Neutrophil (primary cell): ENCODE measurements at regions not wholly inside any gene's neighbourhood (a gene's known extent, or its start where the extent isn't known, plus 50 kb on each side); places are given as distances from the start of the nearest gene placed in this dataset.

Source experiments
- H3K27ac ChIP-seq: fragments of 200-600 bp; sonication (generic); 2 replicates; pipeline ENCODE4 v1.5.1; 2016; ENCODE audit warnings: mild to moderate bottlenecking, moderate library complexity
- H3K27me3 ChIP-seq: fragments of 200-600 bp; sonication (generic); 2 replicates; pipeline ENCODE4 v1.6.0; 2016; ENCODE audit warnings: mild to moderate bottlenecking
- H3K36me3 ChIP-seq: fragments of 200-600 bp; sonication (generic); 2 replicates; pipeline ENCODE4 v1.5.1; 2017
- H3K4me1 ChIP-seq, 2 experiments: fragments of 200-600 bp in 1 of 2; sonication (generic) in 1 of 2; 1 replicate in 1 of 2; 2 replicates in 1 of 2; pipeline versions ENCODE4 v1.5.1 to v1.6.1; 2013 to 2016; ENCODE audit warnings: low read depth in 1 of 2, low read length in 1 of 2, mild to moderate bottlenecking in 1 of 2, moderate library complexity in 1 of 2; ENCODE audit not compliant: control insufficient read depth in 1 of 2, insufficient read depth in 1 of 2
- H3K4me3 ChIP-seq, 2 experiments: fragments of 200-600 bp in 1 of 2; sonication (generic) in 1 of 2; 1 replicate in 1 of 2; 2 replicates in 1 of 2; pipeline ENCODE4 v1.5.1; 2013 to 2016; ENCODE audit warnings: low read depth in 1 of 2, low read length in 1 of 2, mild to moderate bottlenecking in 1 of 2, moderate library complexity in 1 of 2
- H3K9me3 ChIP-seq: fragments of 200-600 bp; sonication (generic); 2 replicates; pipeline ENCODE4 v1.5.1; 2016
- TF ChIP-seq, protein P1 (sequence below): fragments of 200-600 bp; sonication (generic); IDR thresholded peaks from 2 replicates; pipeline ENCODE4 v1.5.1; 2016; ENCODE audit warnings: antibody characterized with exemption

DNA sequence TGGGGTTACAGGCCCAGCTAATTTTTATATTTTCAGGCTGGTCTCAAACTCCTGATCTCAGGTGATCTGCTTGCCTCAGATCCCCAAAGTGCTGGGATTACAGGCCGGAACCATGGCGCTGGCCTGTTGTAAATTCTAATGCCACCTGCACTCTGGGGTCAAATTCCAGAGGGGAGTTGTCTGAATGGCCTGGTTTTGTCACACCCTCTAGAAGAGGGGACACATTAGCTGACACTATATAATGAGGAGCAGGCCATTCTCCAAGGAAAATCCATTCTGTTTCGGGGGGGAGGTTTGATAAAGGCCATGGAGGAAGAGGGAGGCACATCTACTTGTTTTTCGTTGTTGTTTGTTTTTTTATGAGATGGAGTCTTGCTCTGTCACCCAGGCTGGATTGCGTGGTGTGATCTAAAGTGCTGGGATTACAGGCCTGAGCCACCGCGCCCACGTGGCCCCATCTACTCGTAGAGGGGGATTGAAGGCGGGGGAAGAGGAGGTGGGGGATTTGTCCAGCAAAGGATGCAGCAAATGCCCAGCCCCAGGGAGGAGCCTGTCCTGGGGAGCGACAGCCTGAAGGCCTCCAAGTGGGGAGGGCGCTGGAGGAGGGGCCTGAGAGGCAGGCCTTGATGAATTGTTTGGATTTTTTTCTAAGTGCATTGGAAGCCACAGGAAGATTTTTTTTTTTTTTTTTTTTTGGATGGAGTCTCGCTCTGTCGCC lies 78.4 kb upstream of the SLC45A1 start:
- no peaks in the 10 kb centered on the region for H3K9me3 ChIP-seq
- TF ChIP-seq, protein P1, sequence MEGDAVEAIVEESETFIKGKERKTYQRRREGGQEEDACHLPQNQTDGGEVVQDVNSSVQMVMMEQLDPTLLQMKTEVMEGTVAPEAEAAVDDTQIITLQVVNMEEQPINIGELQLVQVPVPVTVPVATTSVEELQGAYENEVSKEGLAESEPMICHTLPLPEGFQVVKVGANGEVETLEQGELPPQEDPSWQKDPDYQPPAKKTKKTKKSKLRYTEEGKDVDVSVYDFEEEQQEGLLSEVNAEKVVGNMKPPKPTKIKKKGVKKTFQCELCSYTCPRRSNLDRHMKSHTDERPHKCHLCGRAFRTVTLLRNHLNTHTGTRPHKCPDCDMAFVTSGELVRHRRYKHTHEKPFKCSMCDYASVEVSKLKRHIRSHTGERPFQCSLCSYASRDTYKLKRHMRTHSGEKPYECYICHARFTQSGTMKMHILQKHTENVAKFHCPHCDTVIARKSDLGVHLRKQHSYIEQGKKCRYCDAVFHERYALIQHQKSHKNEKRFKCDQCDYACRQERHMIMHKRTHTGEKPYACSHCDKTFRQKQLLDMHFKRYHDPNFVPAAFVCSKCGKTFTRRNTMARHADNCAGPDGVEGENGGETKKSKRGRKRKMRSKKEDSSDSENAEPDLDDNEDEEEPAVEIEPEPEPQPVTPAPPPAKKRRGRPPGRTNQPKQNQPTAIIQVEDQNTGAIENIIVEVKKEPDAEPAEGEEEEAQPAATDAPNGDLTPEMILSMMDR: no peak
- peaks cover 0 to 6% of the 10 kb centered on the region in 2 experiments for H3K4me1 ChIP-seq
- H3K27ac ChIP-seq: no peak overlapping the region
- peaks cover 12% of the 10 kb centered on the region for H3K27me3 ChIP-seq
- no peak overlapping the region for H3K4me3 ChIP-seq
- H3K36me3 ChIP-seq: no peaks in the 10 kb centered on the region

DNA sequence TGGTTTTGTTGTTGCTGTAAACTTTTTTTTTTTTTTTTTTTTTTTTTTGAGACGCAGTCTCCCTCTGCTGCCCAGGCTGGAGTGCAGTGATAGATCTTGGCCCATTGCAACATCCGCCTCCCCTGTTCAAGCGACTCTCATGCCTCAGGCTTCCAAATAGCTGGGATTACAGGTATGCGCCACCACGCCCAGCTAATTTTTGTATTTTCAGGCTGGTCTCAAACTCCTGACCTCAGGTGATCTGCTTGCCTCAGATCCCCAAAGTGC lies 78.9 kb upstream of the SLC45A1 start:
- H3K4me3 ChIP-seq: no peak overlapping the region
- peaks cover 0 to 6% of the 10 kb centered on the region in 2 experiments for H3K4me1 ChIP-seq
- H3K36me3 ChIP-seq: no peaks in the 10 kb centered on the region
- no peak overlapping the region for H3K27ac ChIP-seq
- no peaks in the 10 kb centered on the region for H3K9me3 ChIP-seq
- H3K27me3 ChIP-seq: peaks cover 12% of the 10 kb centered on the region
- TF ChIP-seq, protein P1: no peak

DNA sequence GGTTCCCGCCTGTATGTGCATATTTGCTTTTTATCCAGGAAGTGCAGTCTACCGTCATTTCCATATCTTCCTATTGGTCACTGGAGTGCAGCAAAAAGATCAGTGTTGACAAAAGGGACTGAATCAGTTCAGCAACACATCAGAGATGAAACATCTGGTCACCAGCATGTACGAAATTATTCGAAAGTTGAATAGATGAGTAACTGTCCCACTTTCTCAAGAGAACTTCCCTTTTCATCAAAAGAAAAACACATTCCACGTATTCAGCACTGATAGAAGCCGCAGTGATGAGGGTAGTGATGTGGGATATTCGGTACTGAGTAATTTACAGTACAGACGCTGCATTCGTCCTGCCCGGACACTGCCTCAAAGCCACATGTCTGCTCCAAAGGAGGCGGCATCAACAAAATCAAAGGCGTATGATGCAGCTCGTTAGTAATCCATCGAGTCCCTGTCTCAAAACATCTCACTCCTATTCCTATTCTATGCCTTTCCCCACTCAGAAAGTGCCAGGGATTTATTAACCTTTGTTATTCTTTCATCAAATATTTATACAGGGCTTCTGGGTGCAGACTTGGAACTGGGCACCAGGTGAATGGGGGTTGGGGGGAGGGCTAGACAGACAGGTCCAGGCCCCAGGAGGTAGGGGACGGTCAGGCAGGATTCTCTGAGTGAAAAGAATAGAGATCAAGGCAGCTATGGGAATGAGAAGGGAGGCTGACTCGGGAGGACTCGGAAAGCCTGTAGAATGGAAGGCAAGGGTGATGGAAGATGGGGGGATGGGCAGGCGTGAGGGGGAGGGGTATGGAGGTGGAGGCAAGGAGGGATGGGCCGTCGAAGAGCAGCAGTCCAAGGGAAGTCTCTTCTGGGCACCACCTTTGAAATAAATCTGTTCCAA lies 79.5 kb upstream of the SLC45A1 start:
- H3K4me3 ChIP-seq: no peak overlapping the region
- H3K4me1 ChIP-seq: peaks cover 0 to 6% of the 10 kb centered on the region in 2 experiments
- H3K27me3 ChIP-seq: peaks cover 12% of the 10 kb centered on the region
- H3K36me3 ChIP-seq: no peaks in the 10 kb centered on the region
- TF ChIP-seq, protein P1: no peak
- no peak overlapping the region for H3K27ac ChIP-seq
- H3K9me3 ChIP-seq: no peaks in the 10 kb centered on the region

DNA sequence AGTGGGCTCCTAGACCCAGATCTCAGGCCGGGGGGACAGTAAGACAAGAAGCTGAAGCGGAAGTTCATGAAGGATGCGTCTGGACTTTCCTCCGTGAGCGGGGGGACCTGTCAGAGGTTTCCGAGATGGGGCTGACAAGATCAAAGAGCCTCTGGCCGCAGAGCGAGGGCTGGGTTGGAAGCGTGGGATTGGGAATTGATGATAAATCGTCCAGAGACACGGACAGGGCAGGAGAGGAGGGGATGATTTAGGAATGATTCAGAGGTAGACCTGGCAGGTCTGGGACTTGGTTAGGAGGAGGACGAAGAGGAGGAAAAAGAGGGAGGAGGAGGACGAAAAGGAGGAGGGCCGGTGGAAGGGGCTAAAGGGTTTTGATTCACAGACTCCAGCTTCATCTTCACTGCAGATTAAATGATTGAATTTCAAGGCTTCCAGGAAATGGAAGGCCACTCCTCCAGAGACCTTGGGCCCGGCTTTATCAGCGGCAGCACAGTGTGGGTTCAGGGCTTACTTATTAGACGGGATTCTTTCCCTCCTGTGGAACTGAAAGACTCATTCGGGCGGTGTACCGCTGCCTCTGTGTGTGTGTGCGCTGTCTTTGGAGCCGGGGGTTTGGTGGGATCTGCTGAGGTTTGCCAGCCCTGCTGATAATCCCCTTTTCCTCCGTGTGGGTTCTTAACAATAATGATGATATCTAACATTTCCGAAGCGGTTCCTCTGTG lies 85.7 kb upstream of the SLC45A1 start:
- Histone ChIP-seq H3K4me3 (no peak overlapping the region), H3K27ac (no peak overlapping the region), H3K4me1 (peaks cover 0 to under 1% of the 10 kb centered on the region in 2 experiments), H3K9me3 (no peaks in the 10 kb centered on the region), H3K27me3 (peaks cover 34% of the 10 kb centered on the region), H3K36me3 (no peaks in the 10 kb centered on the region)
- TF ChIP-seq, protein P1: no peak

DNA sequence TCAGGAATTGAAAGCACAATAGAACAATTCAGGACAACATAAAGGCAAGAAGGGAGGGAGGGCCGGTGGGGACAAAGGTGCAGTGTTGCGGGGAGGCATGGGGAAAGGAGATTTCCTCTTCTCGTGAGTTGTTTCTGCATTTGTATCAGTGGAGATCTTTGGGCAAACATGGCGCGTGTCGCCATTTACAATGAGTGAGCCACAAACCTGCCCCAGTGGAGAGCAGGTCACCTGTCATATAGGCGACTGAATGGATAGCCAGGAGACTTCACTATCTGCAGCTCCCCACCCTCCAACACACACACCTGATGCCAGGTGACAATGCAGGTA lies 87.7 kb upstream of the SLC45A1 start:
- no peak overlapping the region for H3K27ac ChIP-seq
- peaks cover 26% of the 10 kb centered on the region for H3K27me3 ChIP-seq
- H3K36me3 ChIP-seq: no peaks in the 10 kb centered on the region
- H3K4me3 ChIP-seq: no peak overlapping the region
- H3K9me3 ChIP-seq: no peaks in the 10 kb centered on the region
- peaks cover 16 to 17% of the 10 kb centered on the region in 2 experiments for H3K4me1 ChIP-seq
- TF ChIP-seq, protein P1: no peak
